Omental fat pad (tissue), 3 donors: ENCODE measurements at regions not wholly inside any gene's neighbourhood (a gene's known extent, or its start where the extent isn't known, plus 50 kb on each side); places are given as distances from the start of the nearest gene placed in this dataset.

ENCODE experiments used
- ATAC-seq: fragments of 150-250 bp; one replicate; pipeline ENCODE4 v1.9.1; 2016; ENCODE audit warnings: mild to moderate bottlenecking, moderate library complexity; ENCODE audit not compliant: low FRiP score
- DNase-seq: peaks from one replicate; pipeline ENCODE4 v3.0.0-alpha.2; 2019; ENCODE audit warnings: low spot score
- CTCF ChIP-seq, 3 donors: fragments of 450-650 bp; IDR thresholded peaks; one replicate each; pipeline ENCODE4 v1.5.1; 2016 to 2017; ENCODE audit warnings: antibody characterized with exemption in 3 of 3, mild to moderate bottlenecking in 3 of 3, moderate library complexity in 2 of 3

- DNase-seq (no peak), ATAC-seq (no peak)
- TF ChIP-seq CTCF (IDR thresholded peaks at IDR 0.05), result no peak
These were observed 502.8 kb downstream of the KLF12 start for GRCh38 chr13:73631411-73631810.

- DNase-seq (no peak), ATAC-seq (no peak)
- no peak for TF ChIP-seq CTCF (IDR thresholded peaks at IDR 0.05)
These were observed 508.5 kb downstream of the KLF12 start for GRCh38 chr13:73625562-73626339.

- no peak for ATAC-seq
- TF ChIP-seq CTCF (IDR thresholded peaks at IDR 0.05), result no peak
These were observed 510.9 kb downstream of the KLF12 start for GRCh38 chr13:73623281-73623680.

GRCh38 chr13:73622381-73622780, 511.8 kb downstream of the KLF12 start:
- ATAC-seq (no peak), DNase-seq (no peak)
- TF ChIP-seq CTCF (IDR thresholded peaks at IDR 0.05), result no peak

More at GRCh38 chr13:73623281-73623680, 510.9 kb downstream of the KLF12 start:
- no peak for DNase-seq

- ATAC-seq, result no peak
- TF ChIP-seq CTCF (IDR thresholded peaks at IDR 0.05), result no peak
- no peak for DNase-seq
These were observed 515.8 kb downstream of the KLF12 start for GRCh38 chr13:73618275-73618865.

GRCh38 chr13:73616861-73617260, 517.3 kb downstream of the KLF12 start:
- no peak for ATAC-seq
- no peak for DNase-seq
- TF ChIP-seq CTCF (IDR thresholded peaks at IDR 0.05), result no peak
